GF-D8 (cell line): ENCODE measurements at regions not wholly inside any gene's neighbourhood (a gene's known extent, or its start where the extent isn't known, plus 50 kb on each side); places are given as distances from the start of the nearest gene placed in this dataset.
"Not testable (repeated sequence)": the region's sequence is repeated elsewhere in the genome, so short reads cannot be mapped to it uniquely, and the experiment has no call there.

ENCODE experiments used
- DNase-seq: peaks from one replicate; lab custom pipeline; 2025; lab: John Stamatoyannopoulos, UW

DNA sequence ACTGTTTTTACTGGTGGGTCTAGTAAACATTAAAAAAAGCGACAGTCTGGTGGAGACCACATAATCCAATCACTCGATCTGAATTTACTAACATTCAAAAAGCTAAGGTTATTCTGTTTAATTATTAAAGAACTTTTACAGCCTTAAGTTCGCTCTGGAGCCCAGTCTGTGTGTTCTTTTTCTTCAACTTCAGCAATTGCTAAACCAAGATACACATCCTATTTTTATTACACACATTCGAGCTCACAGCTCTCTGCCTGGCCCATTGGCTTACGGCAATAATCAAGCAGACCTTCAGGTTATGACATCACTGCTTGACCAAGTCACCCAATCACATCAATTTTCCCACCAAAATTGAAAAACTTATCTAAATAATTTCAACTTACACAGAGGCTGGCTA lies 57.4 kb upstream of the PRSS16 start:
- DNase-seq = no peak

DNA sequence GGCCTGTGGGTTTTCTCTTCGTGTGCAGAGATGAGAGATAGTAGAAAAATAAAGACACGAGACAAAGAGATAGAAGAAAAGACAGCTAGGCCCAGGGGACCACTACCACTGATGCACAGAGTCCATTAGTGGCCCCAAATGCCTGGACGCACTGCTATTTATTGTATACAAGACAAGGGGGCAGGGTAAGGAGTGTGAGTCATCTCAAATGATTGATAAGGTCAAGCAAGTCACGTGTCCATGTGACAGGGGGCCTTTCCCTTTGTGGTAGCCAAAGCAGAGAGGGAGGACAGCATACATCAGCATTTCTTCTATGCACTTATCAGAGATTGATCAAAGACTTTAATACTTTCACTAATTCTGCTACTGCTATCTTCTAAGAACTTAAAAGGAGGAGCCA lies 53.0 kb upstream of the PRSS16 start:
- not testable (repeated sequence) for DNase-seq

- not testable (repeated sequence) for DNase-seq
Measured at GRCh38 chr6:27195547-27195946, 52.0 kb upstream of the PRSS16 start.
